ENCODE measurements at regions not wholly inside any gene's neighbourhood (a gene's known extent, or its start where the extent isn't known, plus 50 kb on each side); places are given as distances from the start of the nearest gene placed in this dataset.

GRCh38 chr18:51275712-51276476 lies 78.4 kb upstream of the MEX3C start:
- TF ChIP-seq HOXA7 (CRISPR knock-in tag; IDR thresholded peaks at IDR 0.05) (no peak), CTCF (IDR thresholded peaks at IDR 0.05) (no peak), BHLHE40 (IDR thresholded peaks at IDR 0.05; ENCODE audit: low read depth, low read length) (no peak), POLR2A (IDR thresholded peaks at IDR 0.05; ENCODE audit: low read length) (no peak), KDM5A (IDR thresholded peaks at IDR 0.05) (no peak), SMC3 (IDR thresholded peaks at IDR 0.05) (no peak), HDAC2 (IDR thresholded peaks at IDR 0.05) (no peak), EP300 (IDR thresholded peaks at IDR 0.05) (no peak)

Measured in A549 (cell line).